Forelimb muscle (tissue), 1 donor: ENCODE measurements at regions not wholly inside any gene's neighbourhood (a gene's known extent, or its start where the extent isn't known, plus 50 kb on each side); places are given as distances from the start of the nearest gene placed in this dataset.

Experiments used
- DNase-seq: peaks from one replicate; pipeline ENCODE4 v3.0.0-alpha.2; 2013; ENCODE audit warnings: low read depth

DNA sequence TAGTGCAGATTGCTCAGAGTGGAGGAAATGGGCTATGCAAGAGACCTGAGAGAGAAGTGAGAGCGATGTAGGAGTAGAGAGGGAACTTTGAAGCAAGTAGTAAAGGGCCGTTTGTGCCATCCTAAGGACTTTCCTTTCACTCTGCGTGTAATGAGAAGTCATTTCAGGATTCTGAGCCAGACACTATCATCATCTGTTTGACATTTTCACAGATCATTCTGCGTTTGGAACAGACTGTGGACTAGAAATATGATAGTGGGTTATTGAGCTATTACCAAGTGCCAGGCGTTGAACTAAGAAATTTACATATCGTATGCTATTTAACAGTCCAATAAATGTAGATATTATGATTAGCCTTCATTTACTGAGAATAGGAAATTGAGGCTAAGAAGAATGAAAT, 150.0 kb upstream of the ROBO2 start:
- DNase-seq: no peak

DNA sequence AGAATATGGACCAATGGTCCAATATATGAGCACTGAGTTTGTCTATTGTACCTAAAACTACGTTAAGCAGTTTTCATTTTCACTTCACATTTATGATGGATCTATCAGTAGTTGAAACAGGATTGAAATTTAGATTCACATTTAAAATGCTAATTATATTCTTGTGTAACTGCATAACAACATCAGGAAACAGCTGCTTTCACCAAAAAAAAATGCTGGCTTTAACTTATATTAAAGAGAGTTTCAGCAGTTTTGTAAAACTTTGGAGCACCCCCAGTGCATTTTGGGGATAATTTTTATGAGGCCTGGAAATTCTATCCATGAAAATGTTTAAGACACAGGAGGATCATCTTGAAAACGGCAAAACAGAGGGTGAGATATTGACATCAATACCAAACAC, 142.8 kb upstream of the ROBO2 start:
- DNase-seq: no peak

DNA sequence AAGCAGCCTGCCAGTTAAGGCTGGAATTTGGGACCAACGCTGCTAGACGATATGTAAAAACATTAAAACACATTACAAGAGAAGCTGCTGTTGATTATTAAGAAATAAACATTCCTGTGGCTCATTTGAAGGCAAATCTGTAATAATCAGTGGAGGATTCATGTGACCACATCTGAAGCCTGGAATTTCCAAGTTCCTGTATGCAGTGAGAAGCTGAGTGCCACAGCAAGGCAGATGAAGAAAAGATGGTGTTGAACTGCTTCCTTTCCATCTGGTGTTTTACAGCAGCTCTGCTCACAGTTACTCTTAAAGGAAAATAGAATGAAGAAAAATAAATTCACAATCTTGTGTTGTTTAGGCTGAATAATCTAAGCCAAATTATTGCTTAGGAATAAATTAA, 139.3 kb upstream of the ROBO2 start:
- DNase-seq: no peak

DNA sequence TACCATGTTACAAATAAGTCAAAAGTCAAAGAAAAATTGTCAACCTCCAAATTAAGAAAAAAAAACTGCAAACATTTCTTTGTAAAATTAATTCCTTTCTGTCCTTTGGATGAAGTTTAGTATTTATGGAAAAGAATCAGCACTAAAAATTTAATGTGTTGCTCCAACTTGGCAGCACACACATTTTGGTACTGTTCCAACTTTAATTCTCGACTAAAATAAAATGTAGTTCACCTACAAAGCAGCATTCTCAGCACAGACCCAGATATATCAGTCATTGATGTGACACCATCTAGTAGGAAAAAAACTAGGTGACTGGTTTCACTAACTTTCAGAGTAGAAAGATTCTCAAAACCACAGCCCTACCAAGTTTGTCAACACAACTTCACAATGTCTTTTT, 131.7 kb upstream of the ROBO2 start:
- no peak for DNase-seq

DNA sequence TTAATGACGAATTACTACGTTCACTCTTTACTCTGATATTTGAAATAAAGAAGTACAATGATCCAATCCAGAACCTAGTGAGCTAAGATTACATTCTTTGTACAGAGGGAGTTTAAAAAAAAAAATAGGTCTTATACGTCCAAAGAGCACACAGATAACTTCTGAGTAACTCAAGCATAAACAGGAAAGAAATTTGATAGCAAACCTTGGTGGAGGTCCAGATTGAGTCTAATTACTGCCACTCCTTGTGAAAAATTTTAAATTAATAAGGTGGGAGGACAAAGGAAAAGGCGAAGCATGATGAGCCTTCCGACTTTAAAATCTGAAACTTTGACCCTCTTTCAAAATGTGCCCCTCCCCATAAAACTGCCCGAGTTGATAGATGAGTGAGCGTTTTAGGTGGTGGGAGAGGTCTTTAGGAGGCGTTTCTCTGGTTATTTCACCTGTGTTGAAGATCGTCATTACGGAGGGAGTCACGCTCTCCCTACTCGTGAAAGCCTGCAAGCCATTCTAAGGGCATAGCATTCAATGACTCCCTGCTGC, 127.0 kb upstream of the ROBO2 start:
- DNase-seq: no peak

DNA sequence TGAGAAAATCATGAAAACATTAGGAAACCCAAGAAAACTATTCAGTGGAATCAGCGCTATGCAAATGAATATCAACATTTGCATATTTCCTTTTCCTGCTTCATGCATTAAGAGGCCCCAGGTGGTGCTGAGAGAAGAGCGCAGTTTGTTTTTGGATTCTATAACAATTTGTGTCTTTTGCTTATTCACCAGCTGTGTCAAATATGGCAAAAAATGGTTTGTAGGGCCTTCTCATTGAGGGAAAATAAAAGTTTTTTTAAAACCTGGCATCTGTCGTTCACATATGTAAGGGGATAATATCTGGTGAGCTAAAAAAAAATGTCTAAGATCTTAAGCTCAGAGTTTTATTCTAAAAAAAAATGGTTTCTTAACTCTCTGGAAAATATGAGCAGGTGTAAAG, 122.5 kb upstream of the ROBO2 start:
- DNase-seq: no peak

DNA sequence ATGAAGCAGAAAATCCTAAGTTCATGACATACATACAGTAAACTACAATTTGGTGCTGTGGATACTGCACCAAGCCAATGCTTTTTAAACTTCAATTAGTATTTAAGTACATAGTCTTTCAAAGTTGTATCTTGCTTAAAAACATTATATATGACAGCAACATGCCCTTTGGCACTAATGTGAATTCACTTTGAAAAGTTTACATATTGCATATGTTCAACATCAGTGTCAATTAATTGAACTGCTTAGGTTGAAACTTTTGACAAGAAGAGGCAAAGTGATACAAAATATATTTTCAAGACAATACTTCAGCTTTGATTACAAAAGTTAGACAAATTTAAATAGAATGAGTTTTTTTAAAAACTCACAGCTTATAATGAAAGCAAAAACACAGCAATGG, 119.4 kb upstream of the ROBO2 start:
- no peak for DNase-seq

DNA sequence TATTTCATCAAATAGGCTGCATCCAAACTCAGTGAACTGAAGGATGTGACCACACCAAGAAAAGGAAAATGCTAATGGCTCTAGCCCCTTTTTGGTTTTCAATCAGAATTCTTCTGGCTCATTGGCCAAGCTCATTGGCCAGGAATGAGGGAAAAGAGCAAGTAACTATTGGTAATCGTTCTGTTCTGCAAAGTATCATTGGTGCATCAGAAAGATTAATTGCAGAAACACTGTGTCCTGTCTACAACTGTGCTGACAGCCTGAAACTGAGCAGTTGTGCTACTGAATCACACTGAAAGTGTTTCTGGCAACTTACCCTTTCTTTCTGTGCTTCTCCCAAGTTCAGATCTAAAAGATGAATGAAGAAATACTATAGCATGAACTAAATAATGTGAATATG, 116.4 kb upstream of the ROBO2 start:
- DNase-seq: no peak

DNA sequence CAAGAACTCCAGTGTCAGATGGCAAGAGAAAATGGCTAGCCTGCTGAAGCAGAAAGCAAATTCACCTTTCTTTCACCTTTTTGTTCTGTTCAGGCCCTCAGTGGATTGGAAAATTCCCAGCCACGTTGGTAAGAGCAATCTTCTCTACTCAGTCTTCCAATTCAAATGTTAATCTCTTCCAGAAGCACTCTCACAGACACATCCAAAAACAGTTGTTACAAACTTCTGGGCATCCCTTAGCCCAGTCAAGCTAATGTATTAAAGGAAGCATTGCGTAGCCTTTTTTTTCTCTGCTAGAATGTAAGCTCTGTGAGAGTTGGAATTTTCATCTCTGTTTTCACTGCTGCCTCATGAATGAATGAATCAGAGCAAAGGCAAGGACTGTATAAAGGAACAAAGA, 109.2 kb upstream of the ROBO2 start:
- no peak for DNase-seq

DNA sequence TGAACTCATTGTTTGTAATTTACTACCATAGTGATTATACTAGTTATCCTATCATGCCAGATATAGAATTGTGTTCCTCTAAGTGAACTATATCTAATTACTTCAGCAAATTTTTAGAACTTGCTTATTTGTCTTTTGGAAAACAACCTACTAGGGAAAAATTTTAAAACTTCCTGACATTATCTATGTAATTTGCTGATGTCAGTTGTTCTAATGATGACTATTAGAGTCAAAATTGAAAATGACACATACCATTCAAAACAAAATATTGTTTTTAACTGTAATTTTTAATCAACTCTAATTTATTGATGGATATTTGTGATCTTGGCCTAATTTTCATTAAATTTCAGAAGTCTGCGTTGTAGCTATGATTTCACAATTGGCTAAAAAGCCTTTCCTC, 106.7 kb upstream of the ROBO2 start:
- DNase-seq: no peak

DNA sequence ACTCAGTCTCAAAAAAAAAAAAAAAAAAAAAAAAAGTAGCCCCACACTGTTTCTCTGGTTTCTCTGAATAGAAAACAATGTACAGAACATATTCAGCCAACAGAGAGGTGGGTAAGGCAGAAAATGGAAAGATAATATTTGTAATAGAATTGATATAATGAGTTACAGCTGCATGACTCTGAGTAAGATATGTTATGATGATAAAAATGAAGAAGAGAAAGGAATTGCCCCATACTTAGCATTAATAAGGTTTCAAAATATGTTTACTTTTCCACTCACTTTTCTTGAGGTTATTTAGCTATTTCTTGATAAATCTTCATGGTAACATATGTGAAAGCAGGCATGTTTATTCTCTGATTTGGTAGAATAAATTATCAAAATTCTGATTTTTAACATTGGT, 100.9 kb upstream of the ROBO2 start:
- no peak for DNase-seq

DNA sequence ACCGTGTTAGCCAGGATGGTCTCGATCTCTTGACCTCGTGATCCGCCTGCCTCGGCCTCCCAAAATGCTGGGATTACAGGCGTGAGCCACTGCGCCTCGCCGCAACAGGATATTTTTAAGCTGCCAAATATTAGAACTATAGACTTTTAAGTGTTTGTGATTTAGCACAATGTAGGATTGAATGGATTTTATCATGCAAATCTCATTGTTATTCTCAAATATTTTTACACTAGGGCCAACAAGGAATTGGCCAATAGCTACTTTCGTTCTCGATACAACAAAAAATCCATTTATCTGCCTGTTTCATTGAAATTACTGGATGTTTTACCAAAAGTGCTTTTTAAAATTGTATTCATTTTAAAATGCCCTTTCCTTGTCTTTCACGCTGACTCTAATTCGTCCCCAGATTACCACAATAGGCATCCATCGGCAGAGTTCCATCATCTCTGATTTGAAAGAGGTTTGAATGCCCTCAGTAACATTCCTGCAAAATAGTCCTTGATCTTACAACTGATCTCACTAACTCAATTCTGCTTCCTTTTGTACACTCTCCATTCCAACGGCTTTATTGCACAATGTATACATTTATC, 99.6 kb upstream of the ROBO2 start:
- no peak for DNase-seq

DNA sequence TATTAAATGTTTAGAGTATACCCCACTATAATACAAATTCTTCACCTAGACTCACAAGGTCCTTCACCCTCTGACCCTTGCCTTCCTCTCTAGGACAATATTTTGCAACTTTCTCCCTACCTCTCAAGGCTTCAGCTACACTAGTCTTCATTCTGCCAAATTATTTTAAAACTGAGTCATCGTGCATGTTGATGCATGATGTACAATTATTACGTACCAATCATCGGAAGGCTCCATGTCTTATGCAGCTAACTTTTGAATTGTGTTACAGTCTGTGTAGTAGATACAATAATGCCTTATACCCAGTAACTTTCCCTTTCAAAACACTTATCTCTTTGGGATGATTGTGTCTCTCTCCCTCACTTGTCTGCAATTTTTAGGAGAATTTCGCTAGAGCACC, 98.5 kb upstream of the ROBO2 start:
- no peak for DNase-seq

DNA sequence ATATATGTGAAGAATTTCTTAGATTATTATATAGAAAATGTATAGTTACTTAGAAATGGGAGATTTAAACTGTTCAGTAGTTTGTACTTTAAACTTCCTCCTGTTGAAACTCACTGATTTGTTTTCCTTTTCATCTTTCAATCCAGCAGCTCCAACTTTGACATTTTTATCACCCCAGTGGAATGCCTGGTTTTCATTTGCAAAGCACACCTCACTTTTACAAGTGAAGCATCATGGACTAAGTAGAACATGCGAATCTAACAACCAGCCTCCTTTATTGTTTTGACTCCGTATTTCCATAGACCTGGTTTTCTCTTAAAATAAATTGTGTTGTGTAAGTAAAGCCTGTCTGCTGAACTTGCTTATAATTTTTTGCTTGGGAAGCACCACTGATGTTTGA, 97.8 kb upstream of the ROBO2 start:
- DNase-seq: no peak

DNA sequence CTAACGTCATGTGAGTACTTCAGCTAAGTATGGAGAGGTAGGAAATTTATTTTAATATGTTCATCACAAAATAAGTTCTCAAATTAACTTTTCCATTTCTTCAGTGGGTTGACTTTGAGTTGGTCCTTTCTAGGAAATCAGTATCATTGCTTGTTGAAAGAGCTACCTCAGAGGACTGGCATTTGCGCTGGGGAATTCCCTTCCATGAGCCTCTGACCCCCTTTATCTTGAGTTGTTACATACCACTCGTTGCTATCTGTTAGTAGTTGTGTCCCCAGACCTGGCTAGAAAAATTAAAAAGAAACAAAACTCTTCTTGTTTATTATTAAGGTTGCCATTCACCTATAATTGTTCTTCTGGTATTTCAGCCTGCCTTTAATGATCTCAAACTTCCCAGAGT, 96.8 kb upstream of the ROBO2 start:
- no peak for DNase-seq

DNA sequence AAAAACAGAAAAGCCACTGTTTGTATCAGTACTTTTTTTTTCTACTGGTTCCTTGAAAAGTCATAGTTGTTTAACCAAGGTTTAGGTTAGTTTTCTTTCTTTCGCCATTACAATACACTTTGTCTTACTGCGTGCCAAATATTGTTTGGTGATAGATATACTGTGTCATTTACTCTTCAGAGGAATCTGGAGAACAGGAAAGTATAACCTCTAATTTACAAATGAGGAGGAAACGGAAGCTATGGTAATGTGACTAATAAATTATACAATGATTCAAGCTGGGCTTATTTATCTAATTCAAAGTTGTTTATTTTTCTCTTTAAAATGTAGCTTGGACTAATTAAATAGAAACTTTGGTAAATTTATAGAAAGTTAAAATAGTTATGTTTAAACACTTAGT, 96.2 kb upstream of the ROBO2 start:
- DNase-seq: no peak

DNA sequence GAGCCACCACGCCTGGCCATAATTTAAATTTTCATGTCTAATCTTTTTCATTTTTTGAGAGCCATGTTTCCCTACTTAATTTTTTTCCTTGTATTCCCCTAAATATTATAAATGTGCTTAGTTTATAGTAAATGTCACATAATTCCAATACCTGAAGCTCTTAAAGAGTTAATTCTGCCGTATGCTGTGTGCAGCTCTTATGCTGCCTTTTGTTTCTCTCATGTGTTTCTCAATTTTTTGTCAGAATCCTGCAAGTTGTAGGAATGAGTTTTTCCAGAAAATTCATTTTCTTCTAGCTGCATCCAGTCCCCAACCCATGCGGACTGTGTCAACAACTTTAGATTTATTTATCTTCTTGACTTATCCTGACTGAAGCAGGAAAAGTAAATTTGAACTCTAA, 90.9 kb upstream of the ROBO2 start:
- no peak for DNase-seq

DNA sequence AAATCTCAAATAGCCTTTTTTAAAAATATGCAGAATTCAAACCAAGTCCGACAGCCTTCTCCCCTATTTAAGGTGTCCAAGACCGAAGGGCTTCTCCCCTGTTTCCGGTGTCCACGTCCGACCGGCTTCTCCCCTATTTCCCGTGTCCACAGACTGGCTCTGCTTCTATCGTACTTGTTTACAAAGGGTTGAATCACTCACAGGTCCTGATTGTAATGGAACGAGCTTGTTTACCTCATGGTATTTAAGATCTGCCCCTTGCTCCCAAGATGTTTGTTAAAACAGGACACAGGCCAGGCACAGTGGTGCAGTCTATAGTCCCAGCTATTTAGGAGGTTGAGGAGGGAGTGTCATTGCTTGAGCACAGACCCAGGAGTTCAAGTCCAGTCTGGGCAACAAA, 90.4 kb upstream of the ROBO2 start:
- no peak for DNase-seq

DNA sequence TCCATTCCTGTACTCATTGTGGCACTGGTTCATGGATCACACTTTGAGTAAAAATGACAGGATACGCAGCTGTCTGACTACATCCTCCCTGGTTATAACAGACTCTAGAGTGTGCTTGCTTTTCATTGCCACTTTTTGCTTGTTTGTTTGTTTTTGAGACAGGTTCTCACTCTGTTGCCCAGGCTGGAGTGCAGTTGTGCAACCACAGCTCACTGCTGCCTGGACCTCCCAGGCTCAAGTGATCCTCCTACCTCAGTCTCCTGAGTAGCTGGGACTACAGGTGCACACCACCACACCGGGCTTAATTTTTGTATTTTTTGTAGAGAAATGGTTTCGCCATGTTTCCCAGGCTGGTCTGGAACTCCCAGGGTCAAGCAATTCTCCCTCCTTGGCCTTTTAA, 89.3 kb upstream of the ROBO2 start:
- DNase-seq: no peak

DNA sequence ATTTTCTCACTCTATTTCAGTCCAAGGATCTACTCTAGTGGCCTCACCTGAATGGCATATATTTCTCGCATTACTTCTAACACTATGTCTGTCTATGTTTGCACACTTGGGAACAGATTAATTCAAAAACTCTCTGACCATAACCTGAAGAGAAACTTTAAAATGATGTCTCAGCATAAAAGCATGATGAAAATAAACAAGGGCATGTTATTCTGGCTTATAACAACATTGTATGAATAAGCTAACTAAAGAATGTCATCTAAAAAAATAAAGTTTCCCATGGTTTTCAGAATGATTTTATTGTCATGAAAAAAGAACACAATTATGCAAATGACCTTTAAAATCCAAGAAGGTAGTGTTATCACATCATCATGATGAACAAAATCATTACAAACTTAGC, 85.5 kb upstream of the ROBO2 start:
- no peak for DNase-seq

DNA sequence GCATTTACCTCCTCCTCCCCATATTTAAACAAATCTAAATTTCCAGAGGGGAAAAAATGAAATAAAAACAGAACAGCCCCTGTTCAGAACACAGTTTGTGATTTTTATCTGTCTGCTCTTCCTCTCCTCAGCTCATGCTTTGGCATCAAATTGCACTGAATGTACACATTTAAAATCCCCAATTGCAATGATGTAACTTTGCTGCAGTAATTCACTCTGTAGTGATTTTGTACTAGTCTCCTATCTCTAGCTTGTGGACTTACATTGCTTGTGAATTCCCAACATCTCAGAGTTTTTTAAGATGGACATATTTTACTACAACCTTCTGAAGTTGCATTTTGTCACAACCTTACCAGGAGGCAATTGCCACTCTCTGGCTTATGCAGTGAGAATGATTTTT, 81.6 kb upstream of the ROBO2 start:
- DNase-seq: peak; percentile 17

DNA sequence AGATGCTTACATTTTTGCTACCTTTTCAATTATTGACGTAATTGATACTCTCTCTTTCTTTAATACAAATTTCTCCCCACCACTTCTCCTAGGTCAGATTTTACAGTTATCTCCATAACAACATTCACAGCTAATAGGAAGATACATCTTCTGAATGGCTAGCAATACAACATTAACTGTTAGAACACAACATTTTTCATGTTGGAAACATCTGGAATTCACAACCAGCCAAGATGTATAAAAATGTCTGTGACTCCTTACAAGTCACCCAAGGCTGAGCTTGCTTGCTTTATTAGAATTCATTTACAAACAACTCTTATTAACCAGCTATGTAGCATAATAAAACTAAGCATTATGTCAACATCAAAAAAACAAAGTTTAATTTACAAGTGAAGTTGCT, 81.0 kb upstream of the ROBO2 start:
- DNase-seq: no peak

DNA sequence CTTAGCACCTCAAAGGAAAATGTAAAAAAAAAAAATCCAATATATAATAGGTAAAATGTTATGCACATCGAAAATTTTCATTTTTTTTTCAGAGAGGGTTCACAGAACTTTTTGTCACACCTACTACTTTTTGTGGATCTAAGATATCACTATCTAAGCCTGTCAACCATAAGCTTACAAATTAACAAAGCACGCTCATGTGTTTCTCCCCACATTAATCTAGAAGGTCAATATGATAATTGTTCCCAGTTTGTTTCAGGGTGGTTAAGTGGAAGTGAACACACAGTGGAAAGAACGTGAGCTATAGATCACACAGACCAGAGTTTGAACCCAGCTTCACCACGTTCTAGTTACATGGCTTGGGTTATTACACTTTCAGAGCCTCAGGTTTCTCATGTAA, 78.6 kb upstream of the ROBO2 start:
- no peak for DNase-seq

DNA sequence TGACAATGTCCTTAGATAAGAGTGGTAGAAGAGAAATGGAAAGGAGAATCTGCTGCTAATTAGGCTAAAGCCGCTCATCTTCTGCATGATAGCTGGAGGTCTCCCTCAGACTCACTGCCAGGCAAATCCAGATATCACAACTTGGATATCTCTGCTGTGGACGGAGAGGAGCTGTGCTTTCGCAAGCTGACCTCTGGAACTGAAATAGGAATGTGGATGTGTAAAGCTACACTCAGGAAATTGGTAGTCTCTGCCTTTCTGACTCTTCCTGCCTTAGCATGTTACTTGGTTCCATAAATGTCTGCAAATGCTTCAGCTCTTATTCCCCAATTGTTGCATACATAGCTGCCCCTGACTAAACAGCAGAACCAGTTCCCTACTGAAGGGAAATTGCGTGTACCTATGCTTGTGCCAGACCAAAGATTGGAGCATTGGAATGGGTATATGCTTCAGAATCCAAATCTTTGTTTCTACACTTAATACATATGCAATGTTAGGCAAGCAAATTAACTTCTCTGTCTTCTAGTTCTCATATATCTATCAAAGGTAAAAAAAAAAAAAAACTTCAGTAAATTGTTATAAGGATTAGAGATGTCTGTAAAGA, 74.7 kb upstream of the ROBO2 start:
- DNase-seq: no peak
